H7 (cell line): ENCODE measurements at regions not wholly inside any gene's neighbourhood (a gene's known extent, or its start where the extent isn't known, plus 50 kb on each side); places are given as distances from the start of the nearest gene placed in this dataset.

Source experiments
- DNase-seq: peaks from one replicate; pipeline ENCODE4 v3.0.0; 2012
- H3K27me3 ChIP-seq: 2 replicates; pipeline ENCODE4 v1.6.0; 2011; ENCODE audit warnings: mild to moderate bottlenecking, low read length; ENCODE audit not compliant: control insufficient read depth, insufficient read depth
- H3K36me3 ChIP-seq: replicated peaks from 2 replicates; pipeline ENCODE4 v1.5.1; 2011; ENCODE audit warnings: low read length; ENCODE audit not compliant: control insufficient read depth, insufficient read depth
- H3K4me3 ChIP-seq: 2 replicates; pipeline ENCODE4 v1.5.1; 2011; ENCODE audit warnings: low read depth, mild to moderate bottlenecking, control low read depth, low read length, moderate library complexity; ENCODE audit not compliant: insufficient read depth

DNA sequence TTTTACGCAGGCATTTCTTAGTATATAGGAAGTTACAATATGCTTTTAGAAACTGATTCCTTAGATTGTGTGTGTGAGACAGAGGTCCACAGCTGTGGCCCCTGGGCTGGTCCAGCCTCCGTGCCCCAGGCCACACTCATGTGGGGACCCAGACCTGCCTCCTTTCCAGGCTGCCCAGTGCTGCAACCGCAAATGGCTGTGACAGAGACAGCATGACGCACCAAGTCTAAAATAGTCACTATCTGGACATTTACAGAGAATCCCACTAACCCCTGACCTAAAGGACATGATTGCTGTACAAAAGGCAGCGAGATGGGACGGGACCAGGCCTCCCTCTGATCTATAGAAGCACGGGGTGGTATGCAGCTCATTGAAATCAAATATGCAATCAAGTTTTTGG lies 152.2 kb downstream of the TMEM18 start:
- no peaks in the 10 kb centered on the region; the same call in 1 of the 2 replicates for H3K27me3 ChIP-seq
- DNase-seq = no peak
- H3K4me3 ChIP-seq = no peak overlapping the region
- H3K36me3 ChIP-seq = no peaks in the 10 kb centered on the region

DNA sequence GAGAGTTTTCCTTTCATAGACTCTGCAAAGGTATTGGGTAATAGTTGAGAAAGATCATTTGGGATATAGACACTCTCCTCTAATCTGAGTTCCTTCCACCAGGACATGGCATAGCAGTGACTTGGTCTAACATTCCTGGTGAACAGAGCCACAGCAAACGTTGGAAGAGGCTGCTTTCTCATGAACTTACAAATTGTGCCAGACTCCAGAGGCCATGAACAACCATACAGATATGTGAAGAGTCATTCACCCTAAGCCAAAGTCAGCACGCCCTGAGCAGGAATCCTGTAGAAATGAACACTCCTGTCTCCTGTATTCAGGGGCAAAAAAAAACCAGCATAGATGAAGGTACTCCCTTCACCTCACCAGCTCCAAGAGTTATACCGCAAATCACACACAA lies 152.8 kb downstream of the TMEM18 start:
- Histone ChIP-seq H3K36me3 (no peaks in the 10 kb centered on the region), H3K27me3 (no peaks in the 10 kb centered on the region; the same call in 1 of the 2 replicates), H3K4me3 (no peak overlapping the region)
- DNase-seq = no peak

DNA sequence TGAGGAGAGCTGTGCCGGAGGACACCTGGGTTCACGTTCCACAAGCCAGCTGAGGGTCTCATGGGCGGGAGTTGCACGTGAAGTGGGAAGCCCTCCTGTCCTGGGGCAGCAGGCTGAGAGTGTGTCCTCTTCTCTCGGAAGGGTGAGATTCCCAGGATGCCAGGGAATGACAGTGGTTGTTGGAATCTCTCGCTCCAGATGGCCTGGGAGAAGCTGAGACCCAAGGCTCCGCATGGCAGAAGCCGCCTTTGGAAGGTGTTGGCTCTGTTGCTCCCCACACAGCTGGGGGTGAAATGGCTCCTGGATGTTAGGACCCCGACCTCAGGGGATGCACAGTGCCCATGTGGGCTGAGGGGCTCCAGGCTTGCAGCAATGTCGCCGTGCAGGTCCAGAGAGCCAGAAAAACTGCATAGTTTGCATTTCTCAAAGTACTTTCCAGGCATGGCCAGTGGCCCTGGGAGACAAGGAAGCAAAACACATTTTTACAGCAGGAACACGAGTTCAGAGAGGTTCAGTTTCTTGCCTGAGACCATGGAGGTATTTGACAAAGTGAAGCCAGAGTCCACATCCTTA lies 153.4 kb downstream of the TMEM18 start:
- H3K4me3 ChIP-seq = no peak overlapping the region
- H3K36me3 ChIP-seq = no peaks in the 10 kb centered on the region
- H3K27me3 ChIP-seq = no peaks in the 10 kb centered on the region; the same call in 1 of the 2 replicates
- no peak for DNase-seq

- no peak for DNase-seq
- Histone ChIP-seq H3K4me3 (no peak overlapping the region), H3K27me3 (no peaks in the 10 kb centered on the region; the same call in 1 of the 2 replicates), H3K36me3 (no peaks in the 10 kb centered on the region)
Observed at GRCh38 chr2:522776-523175, 154.4 kb downstream of the TMEM18 start.

DNA sequence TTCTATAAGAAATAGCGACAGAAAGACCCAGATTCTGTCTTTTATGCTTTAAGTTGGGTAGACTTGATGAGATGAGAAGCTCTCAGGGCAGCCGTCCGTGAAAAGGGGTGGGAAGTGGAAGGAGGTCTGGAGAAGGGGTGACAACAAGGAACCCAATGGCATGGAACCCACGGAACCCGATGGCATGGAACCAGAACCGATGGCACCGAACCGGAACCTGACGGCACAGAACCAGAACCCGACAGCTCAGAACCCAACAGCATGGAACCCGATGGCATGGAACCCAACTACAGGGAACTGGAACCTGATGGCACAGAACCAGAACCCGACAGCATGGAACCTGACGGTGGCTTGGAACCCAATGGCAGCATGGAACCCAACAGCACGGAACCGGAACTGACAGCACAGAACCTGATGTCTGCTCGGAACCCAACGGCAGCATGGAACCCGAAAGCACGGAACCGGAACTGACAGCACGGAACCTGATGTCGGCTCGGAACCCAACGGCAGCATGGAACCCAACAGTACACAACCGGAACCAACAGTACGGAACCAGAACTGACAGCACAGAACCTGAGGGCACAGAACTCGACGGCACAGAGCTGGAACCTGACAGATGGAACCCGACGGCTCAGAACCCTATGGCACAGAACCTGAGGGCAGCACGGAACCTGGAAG lies 155.2 kb downstream of the TMEM18 start:
- Histone ChIP-seq H3K4me3 (no peak overlapping the region), H3K36me3 (no peaks in the 10 kb centered on the region), H3K27me3 (no peaks in the 10 kb centered on the region; the same call in 1 of the 2 replicates)
- DNase-seq = no peak

- H3K4me3 ChIP-seq = no peak overlapping the region
- no peak for DNase-seq
- no peaks in the 10 kb centered on the region; the same call in 1 of the 2 replicates for H3K27me3 ChIP-seq
- no peaks in the 10 kb centered on the region for H3K36me3 ChIP-seq
Observed at GRCh38 chr2:520663-521340, 156.4 kb downstream of the TMEM18 start.

DNA sequence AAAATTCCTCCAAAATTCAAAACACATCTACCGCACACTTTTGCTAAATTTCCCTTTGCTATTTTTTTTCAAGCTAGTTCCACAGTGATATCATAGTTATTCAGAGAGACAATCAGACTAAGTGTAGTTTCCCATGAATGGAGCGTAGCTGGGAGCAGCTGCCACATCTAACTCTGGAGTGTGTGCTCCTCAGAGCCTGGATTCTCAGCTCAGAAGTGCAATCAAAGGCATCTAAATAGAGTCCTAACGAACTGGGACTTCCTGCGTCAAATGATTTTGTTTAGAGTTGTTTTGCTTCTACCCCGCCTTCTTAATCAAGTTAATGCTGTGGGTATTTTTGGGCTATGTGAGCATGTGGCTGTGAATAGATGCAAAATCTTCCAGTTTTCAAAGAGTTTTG lies 160.3 kb downstream of the TMEM18 start:
- DNase-seq = no peak
- Histone ChIP-seq H3K4me3 (no peak overlapping the region), H3K36me3 (no peaks in the 10 kb centered on the region), H3K27me3 (no peaks in the 10 kb centered on the region; the same call in 1 of the 2 replicates)

DNA sequence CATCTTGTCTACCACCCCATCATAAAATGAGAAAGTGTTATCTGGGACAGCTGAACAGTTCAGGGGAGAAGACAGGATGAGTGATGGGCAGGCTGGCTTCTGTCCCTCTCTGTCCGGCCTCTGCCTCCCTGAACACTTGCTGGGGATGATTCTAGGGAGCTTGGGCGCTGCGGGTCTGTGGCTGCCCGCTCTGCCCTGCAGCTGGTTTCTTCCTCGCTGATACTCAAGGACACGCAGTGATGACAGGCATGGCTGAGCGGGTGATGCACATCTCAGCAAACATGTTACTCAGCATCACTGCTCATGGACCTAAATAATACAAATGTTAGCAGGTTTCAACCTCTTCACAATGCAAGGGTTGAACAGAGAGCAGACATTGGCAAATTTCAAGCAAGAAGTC lies 161.1 kb downstream of the TMEM18 start:
- H3K27me3 ChIP-seq = no peaks in the 10 kb centered on the region; the same call in 1 of the 2 replicates
- no peaks in the 10 kb centered on the region for H3K36me3 ChIP-seq
- no peak for DNase-seq
- H3K4me3 ChIP-seq = no peak overlapping the region

- no peak for DNase-seq
- Histone ChIP-seq H3K36me3 (no peaks in the 10 kb centered on the region), H3K4me3 (no peak overlapping the region), H3K27me3 (no peaks in the 10 kb centered on the region; the same call in 1 of the 2 replicates)
Observed at GRCh38 chr2:515441-516127, 161.6 kb downstream of the TMEM18 start.

DNA sequence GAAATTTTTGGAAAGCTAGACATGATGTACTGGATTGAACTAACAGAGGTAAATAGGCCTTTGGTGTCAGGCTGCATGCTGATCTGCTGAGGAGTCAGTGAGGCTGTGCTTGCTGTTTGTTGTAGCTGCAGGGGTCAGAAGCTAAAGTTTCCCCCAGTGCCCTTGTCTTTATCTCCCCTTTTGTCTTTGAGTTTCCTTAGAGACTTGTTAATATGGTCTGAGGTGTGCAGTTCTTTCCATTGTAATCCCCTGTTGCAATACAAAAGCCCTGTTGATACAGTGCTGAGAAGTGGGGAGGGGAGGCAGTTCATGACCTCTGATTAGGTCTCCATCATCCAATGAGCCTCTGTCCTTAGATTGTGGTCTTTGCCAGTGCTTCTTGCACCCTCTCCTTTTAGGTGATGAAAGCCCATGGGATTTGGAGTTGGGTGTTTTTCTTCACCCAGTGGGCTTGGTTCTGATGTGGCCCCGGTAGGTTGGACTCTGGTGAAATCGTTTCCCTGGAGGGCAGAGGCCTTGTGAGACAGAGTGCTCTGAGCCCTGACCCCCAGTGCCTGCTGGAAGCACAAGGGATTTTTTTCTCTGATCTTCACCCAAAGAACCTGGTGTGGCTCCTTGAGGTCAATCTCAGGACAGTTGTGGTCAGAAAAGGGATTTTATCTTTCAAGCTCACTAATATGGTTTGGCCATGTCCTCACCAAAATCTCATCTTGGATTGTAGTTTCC lies 163.1 kb downstream of the TMEM18 start:
- DNase-seq = no peak
- Histone ChIP-seq H3K27me3 (no peaks in the 10 kb centered on the region; the same call in 1 of the 2 replicates), H3K4me3 (no peak overlapping the region), H3K36me3 (no peaks in the 10 kb centered on the region)

GRCh38 chr2:510839-511238 lies 166.4 kb downstream of the TMEM18 start:
- Histone ChIP-seq H3K4me3 (no peak overlapping the region), H3K27me3 (no peaks in the 10 kb centered on the region; the same call in 1 of the 2 replicates), H3K36me3 (no peaks in the 10 kb centered on the region)
- DNase-seq = no peak

- H3K27me3 ChIP-seq = no peaks in the 10 kb centered on the region; the same call in 1 of the 2 replicates
Observed at GRCh38 chr2:509888-510287, 167.3 kb downstream of the TMEM18 start.

GRCh38 chr2:508121-508520 lies 169.1 kb downstream of the TMEM18 start:
- no peaks in the 10 kb centered on the region for H3K27me3 ChIP-seq
- no peak overlapping the region for H3K4me3 ChIP-seq
- H3K36me3 ChIP-seq = no peaks in the 10 kb centered on the region
- DNase-seq = no peak

More at GRCh38 chr2:509888-510287, 167.3 kb downstream of the TMEM18 start:
- no peak for DNase-seq
- H3K4me3 ChIP-seq = no peak overlapping the region
- no peaks in the 10 kb centered on the region for H3K36me3 ChIP-seq

DNA sequence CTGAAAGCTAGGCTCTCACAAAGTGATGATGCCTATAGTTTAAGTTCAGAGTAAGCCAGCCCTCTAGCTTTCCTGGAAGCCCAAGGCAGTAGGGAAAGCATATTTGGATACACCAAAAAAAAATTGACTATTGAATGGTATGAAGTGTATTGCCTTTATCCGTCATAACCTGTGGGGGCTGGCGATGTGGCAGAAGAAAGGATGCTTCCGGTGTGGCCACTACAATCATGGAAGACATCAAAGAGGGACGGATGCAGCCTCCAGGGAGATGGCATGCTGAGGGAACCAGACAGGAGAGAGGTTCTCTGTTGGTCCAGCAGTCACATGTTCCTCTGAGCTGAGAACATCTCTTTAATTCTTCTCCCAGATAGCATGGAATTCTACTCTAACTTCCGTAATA lies 170.3 kb downstream of the TMEM18 start:
- Histone ChIP-seq H3K36me3 (no peaks in the 10 kb centered on the region), H3K4me3 (no peak overlapping the region), H3K27me3 (no peaks in the 10 kb centered on the region)
- no peak for DNase-seq
